ENCODE measurements at regions not wholly inside any gene's neighbourhood (a gene's known extent, or its start where the extent isn't known, plus 50 kb on each side); places are given as distances from the start of the nearest gene placed in this dataset.

DNA sequence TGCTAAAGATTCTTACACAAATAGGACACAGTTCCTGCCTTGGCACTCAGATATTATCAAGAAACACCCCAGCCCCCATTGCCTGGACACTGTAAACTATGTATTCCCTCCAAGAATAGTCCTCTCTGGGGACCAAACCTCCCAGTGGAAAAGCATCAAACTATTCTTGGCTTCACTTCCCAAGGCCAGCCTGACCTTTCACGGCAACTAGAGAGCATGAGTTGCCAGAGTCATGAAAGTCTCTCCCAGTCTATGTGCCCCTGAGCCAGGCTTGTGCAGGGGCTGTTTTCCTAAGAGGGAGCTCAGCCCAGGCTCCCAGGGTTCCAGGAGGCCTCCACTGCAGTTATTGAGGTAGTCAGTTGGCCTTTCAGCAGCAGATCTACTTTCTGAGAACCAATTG, 251.9 kb upstream of the TGFBR2 start:
- Histone ChIP-seq H2BK12ac (ENCODE audit: low read depth, low read length) (no peak overlapping the region), H3K79me1 (ENCODE audit: low read depth, low read length) (no peaks in the 10 kb centered on the region), H3K23me2 (ENCODE audit: low read depth, low read length) (no peaks in the 10 kb centered on the region; the same call in none of the 2 replicates), H3K9ac (replicated peaks in 1 of 4; ENCODE audit: extremely low read depth in 1 of 4, low read depth in 3 of 4, low read length in 3 of 4) (no peak overlapping the region), H2AK5ac (ENCODE audit: low read depth, low read length) (no peak overlapping the region), H3K27ac (ENCODE audit: low read depth, low read length) (no peak overlapping the region), H3K23ac (ENCODE audit: insufficient read length) (no peak overlapping the region), H3K36me3 (ENCODE audit: control insufficient read depth in 2 of 4, insufficient read depth in 4 of 4, low read length in 3 of 4) (no peaks in the 10 kb centered on the region), H3K14ac (ENCODE audit: insufficient read length) (no peak overlapping the region), H2BK5ac (ENCODE audit: low read depth, low read length) (no peak overlapping the region), H3K4me3 (ENCODE audit: extremely low read depth in 1 of 4, insufficient read depth in 2 of 4, low read depth in 3 of 4, low read length in 4 of 4) (no peak overlapping the region), H2AFZ (ENCODE audit: low read length) (no peak overlapping the region), H3K18ac (ENCODE audit: extremely low read depth, low read length) (no peak overlapping the region), H2BK20ac (ENCODE audit: low read length) (no peak overlapping the region), H2BK15ac (ENCODE audit: low read length) (no peak overlapping the region), H4K91ac (replicated peaks; ENCODE audit: insufficient read length, low read length) (no peak overlapping the region), H3K9me3 (ENCODE audit: insufficient read depth in 2 of 2, low read depth in 1 of 2, low read length in 1 of 2) (no peaks in the 10 kb centered on the region), H3K4me2 (ENCODE audit: insufficient read depth in 1 of 2, low read depth in 2 of 2, low read length in 2 of 2) (no peak overlapping the region), H3K27me3 (replicated peaks in 1 of 4; ENCODE audit: control insufficient read depth in 3 of 4, extremely low read depth in 1 of 4, insufficient read depth in 3 of 4, low read length in 3 of 4) (peaks cover 0 to 2% (median 0%) of the 10 kb centered on the region in 4 experiments; a peak in 1 of 7 replicates), H2BK120ac (replicated peaks; ENCODE audit: low read depth, low read length) (no peak overlapping the region), H4K20me1 (replicated peaks in 1 of 2; ENCODE audit: control insufficient read depth in 1 of 2, insufficient read depth in 2 of 2, low read length in 2 of 2) (no peaks in the 10 kb centered on the region), H4K5ac (ENCODE audit: insufficient read length, low read depth, low read length) (no peak overlapping the region), H3K79me2 (ENCODE audit: control insufficient read depth in 1 of 2, insufficient read depth in 2 of 2, low read length in 2 of 2) (no peaks in the 10 kb centered on the region), H4K8ac (ENCODE audit: extremely low read depth, insufficient read depth, low read length) (no peak overlapping the region), H3K4ac (replicated peaks; ENCODE audit: insufficient read length, low read depth, low read length) (no peak overlapping the region), H3K4me1 (replicated peaks in 1 of 4; ENCODE audit: control insufficient read depth in 3 of 4, insufficient read depth in 4 of 4, low read length in 3 of 4) (no peaks in the 10 kb centered on the region), H3K56ac (replicated peaks; ENCODE audit: insufficient read length, low read depth, low read length) (no peak overlapping the region)
- ChIA-PET CTCF (ENCODE audit: partially characterized antibody) (no interaction called here), POLR2A (ENCODE audit: partially characterized antibody) (no interaction called here)
- 100% methylated on average over 1 of the region's 1 CpG; no CpG with 5 or more reads in 1 of the 2 experiments for WGBS, 2 experiments (ENCODE audit: extremely low coverage in 1 of 2, insufficient coverage in 1 of 2, insufficient read length in 1 of 2, insufficient replicate concordance in 2 of 2, low coverage in 1 of 2, low lambda C conversion rate in 2 of 2, missing lambda C conversion rate in 1 of 2)
- DNase-seq (ENCODE audit: low read depth in 1 of 2, low spot score in 2 of 2) (no peak), FAIRE-seq (no peak)
- TF ChIP-seq TAF1 (IDR thresholded peaks at IDR 0.05; ENCODE audit: low read depth, low read length) (no peak), JUND (IDR thresholded peaks at IDR 0.05; ENCODE audit: low read length) (no peak), CBX5 (IDR thresholded peaks at IDR 0.05; ENCODE audit: low read depth, low read length) (no peak), NRF1 (IDR thresholded peaks at IDR 0.05; ENCODE audit: low read depth, low read length) (no peak), FOSL1 (IDR thresholded peaks at IDR 0.05; ENCODE audit: insufficient read depth, low read depth, low read length) (no peak), KDM1A (IDR thresholded peaks at IDR 0.05; ENCODE audit: borderline replicate concordance, low read length) (no peak), BCL11A (IDR thresholded peaks at IDR 0.05; ENCODE audit: low read depth in 2 of 2, low read length in 2 of 2) (no peak), POU5F1 (IDR thresholded peaks at IDR 0.05; ENCODE audit: low read depth, low read length) (no peak), EZH2 (IDR thresholded peaks at IDR 0.05; ENCODE audit: low read depth, low read length, severe bottlenecking) (no peak), SP2 (IDR thresholded peaks at IDR 0.05; ENCODE audit: low read length) (no peak), KDM5A (IDR thresholded peaks at IDR 0.05; ENCODE audit: low read length) (no peak), CEBPB (IDR thresholded peaks at IDR 0.05; ENCODE audit: low read depth, low read length) (no peak), GTF2F1 (IDR thresholded peaks at IDR 0.05; ENCODE audit: borderline replicate concordance, low read depth, low read length) (no peak), TBP (IDR thresholded peaks at IDR 0.05; ENCODE audit: low read depth, low read length) (no peak), CBX8 (IDR thresholded peaks at IDR 0.05; ENCODE audit: borderline replicate concordance, low read depth, low read length) (no peak), SP1 (IDR thresholded peaks at IDR 0.05; ENCODE audit: low read depth, low read length) (no peak)
- TF ChIP-seq, protein P1, sequence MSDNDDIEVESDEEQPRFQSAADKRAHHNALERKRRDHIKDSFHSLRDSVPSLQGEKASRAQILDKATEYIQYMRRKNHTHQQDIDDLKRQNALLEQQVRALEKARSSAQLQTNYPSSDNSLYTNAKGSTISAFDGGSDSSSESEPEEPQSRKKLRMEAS (IDR thresholded peaks at IDR 0.05), result no peak
